ENCODE measurements at regions not wholly inside any gene's neighbourhood (a gene's known extent, or its start where the extent isn't known, plus 50 kb on each side); places are given as distances from the start of the nearest gene placed in this dataset.

GRCh38 chr3:167110901-167111300, 269.2 kb downstream of the ZBBX start (continued):
- TF ChIP-seq REST (IDR thresholded peaks at IDR 0.05; ENCODE audit: low read depth, low read length) (no peak), JUND (IDR thresholded peaks at IDR 0.05) (no peak), TCF12 (IDR thresholded peaks at IDR 0.05) (no peak), GABPA (IDR thresholded peaks at IDR 0.05; ENCODE audit: low read depth) (no peak), CTCF (IDR thresholded peaks at IDR 0.05) (no peak), RFX5 (IDR thresholded peaks at IDR 0.05; ENCODE audit: low read length) (no peak), PBX3 (IDR thresholded peaks at IDR 0.05) (no peak)

GRCh38 chr3:167109746-167110145, 270.4 kb downstream of the ZBBX start:
- H2AFZ ChIP-seq (ENCODE audit: low read depth), result no peak overlapping the region
- TF ChIP-seq RFX5 (IDR thresholded peaks at IDR 0.05; ENCODE audit: low read length) (no peak), EP300 (IDR thresholded peaks at IDR 0.05; ENCODE audit: borderline replicate concordance in 1 of 2, low read depth in 1 of 2, low read length in 1 of 2) (no peak)
- no peaks in the 10 kb centered on the region for H3K36me3 ChIP-seq (replicated peaks in 1 of 2; ENCODE audit: control insufficient read depth in 1 of 2, insufficient read depth in 2 of 2, low read length in 1 of 2)
- no peak overlapping the region for H3K9ac ChIP-seq
- no peak overlapping the region for H3K4me3 ChIP-seq (ENCODE audit: low read depth in 2 of 2, low read length in 1 of 2)
- no peak overlapping the region for H3K27ac ChIP-seq (ENCODE audit: low read depth in 2 of 2, low read length in 1 of 2)
- 17% methylated on average over 1 of the region's 1 CpG for WGBS (ENCODE audit: low lambda C conversion rate)
- CTCF ChIA-PET, result interaction anchor here (1.2 kb wide), 1 partner anchor 8 kb away, joined by 4 read pairs; no protein-coding TSS in a partner anchor
- no peaks in the 10 kb centered on the region for H3K4me1 ChIP-seq (ENCODE audit: control insufficient read depth in 1 of 2, insufficient read depth in 2 of 2, low read depth in 1 of 2, low read length in 1 of 2)
- POLR2A ChIA-PET, result no interaction called here
- H3K9me2 ChIP-seq, result no peaks in the 10 kb centered on the region
- H3F3A ChIP-seq (replicated peaks; ENCODE audit: insufficient read depth), result no peaks in the 10 kb centered on the region
- no peaks in the 10 kb centered on the region for H3K27me3 ChIP-seq (ENCODE audit: insufficient read depth)
- H4K20me1 ChIP-seq (ENCODE audit: insufficient read depth), result no peaks in the 10 kb centered on the region
- no peak for DNase-seq
- H3K9me3 ChIP-seq, result no peaks in the 10 kb centered on the region
- H3K79me2 ChIP-seq (ENCODE audit: insufficient read depth), result no peaks in the 10 kb centered on the region
- no peak overlapping the region for H3K4me2 ChIP-seq

- Histone ChIP-seq H3K4me1 (ENCODE audit: control insufficient read depth in 1 of 2, insufficient read depth in 2 of 2, low read depth in 1 of 2, low read length in 1 of 2) (no peaks in the 10 kb centered on the region), H3K36me3 (replicated peaks in 1 of 2; ENCODE audit: control insufficient read depth in 1 of 2, insufficient read depth in 2 of 2, low read length in 1 of 2) (no peaks in the 10 kb centered on the region), H3K9ac (no peak overlapping the region), H3K4me2 (no peak overlapping the region), H3K4me3 (ENCODE audit: low read depth in 2 of 2, low read length in 1 of 2) (no peak overlapping the region), H2AFZ (ENCODE audit: low read depth) (no peak overlapping the region), H3K79me2 (ENCODE audit: insufficient read depth) (no peaks in the 10 kb centered on the region), H3K9me2 (no peaks in the 10 kb centered on the region), H3K9me3 (no peaks in the 10 kb centered on the region), H3F3A (replicated peaks; ENCODE audit: insufficient read depth) (no peaks in the 10 kb centered on the region), H3K27me3 (ENCODE audit: insufficient read depth) (no peaks in the 10 kb centered on the region), H4K20me1 (ENCODE audit: insufficient read depth) (no peaks in the 10 kb centered on the region), H3K27ac (ENCODE audit: low read depth in 2 of 2, low read length in 1 of 2) (no peak overlapping the region)
- ChIA-PET CTCF (no interaction called here), POLR2A (no interaction called here)
- no peak for DNase-seq
- no peak for TF ChIP-seq GABPA (IDR thresholded peaks at IDR 0.05; ENCODE audit: low read depth)
Measured at GRCh38 chr3:167106456-167106855, 273.6 kb downstream of the ZBBX start.
